Gastroesophageal sphincter (tissue), 4 donors: ENCODE measurements at regions not wholly inside any gene's neighbourhood (a gene's known extent, or its start where the extent isn't known, plus 50 kb on each side); places are given as distances from the start of the nearest gene placed in this dataset.

Experiments
- ATAC-seq: fragments of 150-250 bp; one replicate; pipeline ENCODE4 v1.9.1; 2016; ENCODE audit warnings: mild to moderate bottlenecking, moderate library complexity
- H3K27ac ChIP-seq, 4 donors: fragments of 200-600 bp; sonication (generic) in 3 of 4; 1 replicate in 3 of 4; 2 replicates in 1 of 4; pipeline ENCODE4 v1.5.1; 2016 to 2019
- H3K27me3 ChIP-seq: fragments of 200-600 bp; sonication (generic); one replicate; pipeline ENCODE4 v1.5.1; 2019
- H3K36me3 ChIP-seq, 2 donors: fragments of 200-600 bp; sonication (generic); one replicate each; pipeline ENCODE4 v1.5.1; 2019; ENCODE audit warnings: control low read depth in 1 of 2
- H3K4me1 ChIP-seq, 3 donors: fragments of 200-600 bp; sonication (generic); 1 replicate in 2 of 3; 2 replicates in 1 of 3; pipeline ENCODE4 v1.5.1; 2016 to 2019; ENCODE audit warnings: control low read depth in 2 of 3
- H3K4me3 ChIP-seq, 2 donors: fragments of 200-600 bp; sonication (generic); one replicate each; pipeline ENCODE4 v1.5.1; 2019; ENCODE audit warnings: mild to moderate bottlenecking in 1 of 2, moderate library complexity in 1 of 2
- H3K9me3 ChIP-seq, 3 donors: fragments of 200-600 bp; sonication (generic); one replicate each; pipeline ENCODE4 v1.5.1; 2017 to 2019; ENCODE audit warnings: control low read depth in 2 of 3
- CTCF ChIP-seq, 4 experiments: fragments of 200-600 bp in 2 of 4; fragments of 450-650 bp in 2 of 4; sonication (generic) in 1 of 4; IDR thresholded peaks; one replicate each; pipeline ENCODE4 v1.5.1; 2017 to 2019; ENCODE audit warnings: antibody characterized with exemption in 4 of 4, mild to moderate bottlenecking in 2 of 4, moderate library complexity in 2 of 4
- EP300 ChIP-seq: sonication (generic); formaldehyde crosslinking; IDR thresholded peaks from one replicate; pipeline ENCODE4 v1.6.1; 2017; ENCODE audit warnings: antibody characterized with exemption, mild to moderate bottlenecking
- POLR2A ChIP-seq, 2 donors: fragments of 450-650 bp; IDR thresholded peaks; one replicate each; pipeline ENCODE4 v1.6.1; 2017; ENCODE audit warnings: antibody characterized with exemption in 2 of 2, mild to moderate bottlenecking in 2 of 2, moderate library complexity in 1 of 2
- POLR2AphosphoS5 ChIP-seq: sonication (generic); formaldehyde crosslinking; IDR thresholded peaks from one replicate; pipeline ENCODE4 v1.6.1; 2017; ENCODE audit warnings: antibody characterized with exemption
- WGBS, 2 donors: methylation state at CpG; one replicate each; pipeline ENCODE4 v1.1.5; 2018; ENCODE audit warnings: low coverage in 1 of 2; 5-methylcytosine and 5-hydroxymethylcytosine counted together

DNA sequence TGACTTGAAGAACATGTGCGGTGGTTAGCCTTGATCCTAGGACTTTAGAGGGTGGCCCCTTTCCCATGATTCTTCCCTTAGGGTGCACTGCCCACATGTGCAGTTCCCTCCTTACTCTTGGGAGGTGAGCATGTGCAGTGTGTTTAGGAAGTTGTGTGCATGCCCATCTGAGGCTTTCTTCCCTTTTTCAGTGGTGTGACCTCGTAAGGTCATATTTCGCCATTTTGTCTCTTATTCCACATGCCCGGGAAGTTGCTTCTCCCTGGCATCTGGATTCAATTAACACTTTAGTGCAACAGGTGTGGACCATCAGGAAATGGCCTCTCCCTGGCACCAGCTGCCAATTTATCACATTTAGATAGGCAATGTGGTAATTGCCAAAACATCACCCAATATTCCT, 380.6 kb upstream of the VSTM2A start:
- H3K36me3 ChIP-seq, result no peaks in the 10 kb centered on the region
- no peak for ATAC-seq
- no peak overlapping the region for H3K27ac ChIP-seq
- H3K4me1 ChIP-seq, result no peaks in the 10 kb centered on the region
- no peaks in the 10 kb centered on the region for H3K27me3 ChIP-seq
- no peak overlapping the region for H3K4me3 ChIP-seq
- no peaks in the 10 kb centered on the region for H3K9me3 ChIP-seq
- WGBS, 2 donors, result 80 to 91% methylated on average over 4 of the region's 4 CpGs
- TF ChIP-seq EP300 (no peak), POLR2A (IDR thresholded peaks at IDR 0.05) (no peak), POLR2AphosphoS5 (no peak), CTCF (IDR thresholded peaks at IDR 0.05) (no peak)

DNA sequence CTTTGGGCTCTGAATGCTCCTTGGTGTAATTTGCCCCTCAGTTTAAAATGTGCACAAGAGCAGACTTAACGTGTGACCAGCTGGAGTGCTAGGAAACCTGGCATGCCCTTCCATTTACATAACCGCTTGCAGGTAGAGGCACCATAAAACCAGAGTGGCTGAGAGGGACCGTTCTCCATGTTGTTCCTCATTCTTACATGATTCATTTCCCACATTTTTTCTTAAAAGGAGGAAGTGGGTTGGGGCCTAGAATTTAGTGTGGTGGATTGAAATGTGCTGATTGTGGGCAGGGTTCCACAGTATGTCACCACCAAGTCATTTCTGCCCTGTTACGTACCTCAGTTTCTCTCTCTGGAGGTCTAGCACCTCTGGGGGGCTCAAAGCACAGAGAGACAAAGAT, 375.8 kb upstream of the VSTM2A start:
- ATAC-seq, result no peak
- Histone ChIP-seq H3K4me3 (no peak overlapping the region), H3K4me1 (no peaks in the 10 kb centered on the region), H3K27me3 (no peaks in the 10 kb centered on the region), H3K27ac (no peak overlapping the region), H3K9me3 (no peaks in the 10 kb centered on the region), H3K36me3 (no peaks in the 10 kb centered on the region)
- WGBS, 2 donors, result 68 to 69% methylated on average over 4 of the region's 4 CpGs
- TF ChIP-seq EP300 (no peak), CTCF (IDR thresholded peaks at IDR 0.05) (no peak)

GRCh38 chr7:54179321-54180029, 362.7 kb upstream of the VSTM2A start:
- ATAC-seq, result no peak
- 39 to 61% methylated on average over 2 to 3 of the region's 3 CpGs for WGBS, 2 donors
- Histone ChIP-seq H3K9me3 (no peaks in the 10 kb centered on the region), H3K4me3 (no peak overlapping the region), H3K27ac (no peak overlapping the region), H3K27me3 (no peaks in the 10 kb centered on the region), H3K36me3 (no peaks in the 10 kb centered on the region), H3K4me1 (no peaks in the 10 kb centered on the region)
- no peak for TF ChIP-seq POLR2AphosphoS5
- TF ChIP-seq POLR2A (IDR thresholded peaks at IDR 0.05), result no peak
- no peak for TF ChIP-seq EP300
- no peak for TF ChIP-seq CTCF (IDR thresholded peaks at IDR 0.05)

GRCh38 chr7:54180796-54181195, 361.4 kb upstream of the VSTM2A start:
- no peaks in the 10 kb centered on the region for H3K9me3 ChIP-seq
- no peak for ATAC-seq
- 57 to 100% methylated on average over 1 to 2 of the region's 2 CpGs for WGBS, 2 donors
- H3K27ac ChIP-seq, result no peak overlapping the region
- no peak for TF ChIP-seq EP300
- TF ChIP-seq POLR2A (IDR thresholded peaks at IDR 0.05), result no peak
- TF ChIP-seq CTCF (IDR thresholded peaks at IDR 0.05), result no peak
- no peak for TF ChIP-seq POLR2AphosphoS5
- H3K36me3 ChIP-seq, result no peaks in the 10 kb centered on the region
- no peaks in the 10 kb centered on the region for H3K27me3 ChIP-seq
- H3K4me1 ChIP-seq, result no peaks in the 10 kb centered on the region
- no peak overlapping the region for H3K4me3 ChIP-seq

GRCh38 chr7:54183055-54183454, 359.1 kb upstream of the VSTM2A start:
- no peaks in the 10 kb centered on the region for H3K4me1 ChIP-seq
- H3K36me3 ChIP-seq, result no peaks in the 10 kb centered on the region
- H3K4me3 ChIP-seq, result no peak overlapping the region
- 25 to 42% methylated on average over 2 of the region's 2 CpGs for WGBS, 2 donors
- H3K27me3 ChIP-seq, result no peaks in the 10 kb centered on the region
- H3K27ac ChIP-seq, result no peak overlapping the region
- ATAC-seq, result no peak
- TF ChIP-seq POLR2A (IDR thresholded peaks at IDR 0.05) (no peak), CTCF (IDR thresholded peaks at IDR 0.05) (no peak), EP300 (no peak), POLR2AphosphoS5 (no peak)
- no peaks in the 10 kb centered on the region for H3K9me3 ChIP-seq
